Vagina (tissue), 2 donors: ENCODE measurements at regions not wholly inside any gene's neighbourhood (a gene's known extent, or its start where the extent isn't known, plus 50 kb on each side); places are given as distances from the start of the nearest gene placed in this dataset.

Source experiments
- POLR2AphosphoS5 ChIP-seq, 2 donors: sonication (generic); formaldehyde crosslinking; IDR thresholded peaks; one replicate each; pipeline ENCODE4 v1.9.0; 2017; ENCODE audit warnings: antibody characterized with exemption in 2 of 2, mild to moderate bottlenecking in 2 of 2, low read depth in 1 of 2; ENCODE audit not compliant: insufficient read depth in 1 of 2
- TF ChIP-seq, protein P1 (sequence below), 3 experiments: fragments of 450-650 bp in 2 of 3; fragments of 200-600 bp in 1 of 3; sonication (generic) in 1 of 3; IDR thresholded peaks; one replicate each; pipeline ENCODE4 v1.5.1; 2017 to 2019; ENCODE audit warnings: antibody characterized with exemption in 3 of 3, mild to moderate bottlenecking in 2 of 3, moderate library complexity in 2 of 3

DNA sequence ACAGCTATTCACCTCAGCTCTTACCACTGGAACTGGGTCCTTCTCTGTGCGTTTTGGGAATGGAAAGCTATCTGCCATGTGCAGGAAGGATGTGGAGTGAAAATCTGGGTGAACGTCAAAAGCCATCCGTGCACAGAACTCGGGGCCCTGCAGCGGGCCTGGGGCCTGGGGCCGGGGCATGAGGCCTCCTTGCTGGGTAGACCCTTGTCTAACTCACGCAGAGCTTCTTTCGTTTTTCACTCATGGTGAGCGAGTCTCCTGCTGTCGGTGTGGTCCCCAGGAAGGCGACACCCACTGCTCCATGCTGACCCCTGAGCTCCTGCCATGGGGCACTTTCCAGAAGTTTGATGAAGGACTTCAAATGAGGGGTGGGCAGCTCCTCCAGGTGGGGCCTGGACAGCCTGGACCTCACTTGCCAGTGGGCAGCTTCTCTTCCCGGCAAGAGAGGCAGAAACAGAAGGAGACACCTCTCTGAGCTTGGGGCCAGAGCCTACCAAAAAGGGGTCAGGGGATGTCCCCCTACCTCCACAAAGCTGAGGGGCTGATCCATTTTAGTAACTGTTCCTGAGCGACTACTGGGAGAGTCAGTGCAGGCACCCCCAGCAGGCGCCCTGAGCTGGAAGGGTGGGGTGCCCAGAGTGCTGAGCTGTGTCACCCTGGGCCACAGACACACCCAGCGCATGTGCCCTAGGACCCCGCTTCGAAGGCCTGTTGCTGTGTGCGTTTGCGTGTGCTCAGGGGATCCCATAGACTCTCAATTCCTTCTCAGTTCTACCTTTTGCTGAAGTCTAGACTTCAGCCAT, 117.7 kb upstream of the HDAC4 start:
- TF ChIP-seq POLR2AphosphoS5 (IDR thresholded peaks at IDR 0.05; ENCODE audit: insufficient read depth in 1 of 2, low read depth in 1 of 2) = no peak
- TF ChIP-seq, protein P1, sequence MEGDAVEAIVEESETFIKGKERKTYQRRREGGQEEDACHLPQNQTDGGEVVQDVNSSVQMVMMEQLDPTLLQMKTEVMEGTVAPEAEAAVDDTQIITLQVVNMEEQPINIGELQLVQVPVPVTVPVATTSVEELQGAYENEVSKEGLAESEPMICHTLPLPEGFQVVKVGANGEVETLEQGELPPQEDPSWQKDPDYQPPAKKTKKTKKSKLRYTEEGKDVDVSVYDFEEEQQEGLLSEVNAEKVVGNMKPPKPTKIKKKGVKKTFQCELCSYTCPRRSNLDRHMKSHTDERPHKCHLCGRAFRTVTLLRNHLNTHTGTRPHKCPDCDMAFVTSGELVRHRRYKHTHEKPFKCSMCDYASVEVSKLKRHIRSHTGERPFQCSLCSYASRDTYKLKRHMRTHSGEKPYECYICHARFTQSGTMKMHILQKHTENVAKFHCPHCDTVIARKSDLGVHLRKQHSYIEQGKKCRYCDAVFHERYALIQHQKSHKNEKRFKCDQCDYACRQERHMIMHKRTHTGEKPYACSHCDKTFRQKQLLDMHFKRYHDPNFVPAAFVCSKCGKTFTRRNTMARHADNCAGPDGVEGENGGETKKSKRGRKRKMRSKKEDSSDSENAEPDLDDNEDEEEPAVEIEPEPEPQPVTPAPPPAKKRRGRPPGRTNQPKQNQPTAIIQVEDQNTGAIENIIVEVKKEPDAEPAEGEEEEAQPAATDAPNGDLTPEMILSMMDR (IDR thresholded peaks at IDR 0.05) = no peak
